ENCODE measurements at regions not wholly inside any gene's neighbourhood (a gene's known extent, or its start where the extent isn't known, plus 50 kb on each side); places are given as distances from the start of the nearest gene placed in this dataset.
"Not testable (repeated sequence)": the region's sequence is repeated elsewhere in the genome, so short reads cannot be mapped to it uniquely, and the experiment has no call there.

DNA sequence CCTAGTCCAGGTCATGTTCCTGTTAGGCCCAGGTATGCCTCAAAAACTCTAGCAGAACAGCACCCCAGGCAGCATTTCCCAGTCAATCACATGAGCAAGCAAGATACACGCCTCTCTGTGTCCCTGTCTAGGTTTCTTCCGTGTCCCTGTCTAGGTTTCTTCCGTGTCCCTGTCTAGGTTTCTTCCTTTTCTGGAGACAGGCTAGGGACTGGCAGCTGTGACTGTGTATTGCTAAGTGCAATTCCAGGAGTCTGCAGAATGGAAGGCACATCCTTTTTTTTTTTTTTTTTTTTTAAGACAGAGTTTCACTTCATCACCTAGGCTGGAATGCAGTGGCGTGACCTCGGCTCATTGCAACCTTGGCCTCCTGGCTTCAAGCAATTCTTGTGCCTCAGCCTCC is 77.6 kb downstream of the SETD4 start:
- DNase-seq: no peak

DNA sequence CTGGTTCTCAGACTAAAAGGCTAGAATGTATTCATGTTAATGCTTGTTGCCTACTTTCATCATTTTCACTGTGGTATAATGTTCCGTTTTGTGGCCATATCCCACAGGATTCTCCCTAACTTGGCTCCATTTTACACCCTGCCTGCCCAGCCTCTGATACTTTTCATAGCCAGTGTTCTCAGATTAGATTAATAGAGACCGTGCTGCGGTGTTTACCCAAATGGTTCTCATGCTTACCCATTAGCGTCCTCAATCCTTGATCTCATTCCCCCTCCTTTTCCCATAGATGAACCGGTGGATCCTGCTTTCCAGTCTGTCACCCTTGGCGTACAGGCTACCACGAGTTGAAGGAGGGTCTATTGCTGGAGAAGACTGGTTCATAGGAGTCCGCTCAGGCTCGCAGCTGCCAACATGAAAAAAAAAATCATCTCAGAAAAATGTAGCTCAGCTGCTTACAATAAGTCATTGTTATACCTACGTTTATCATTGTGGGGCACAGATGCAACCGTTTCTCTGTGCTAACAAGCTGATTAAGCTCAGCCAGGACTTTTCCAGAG is 78.7 kb downstream of the SETD4 start:
- DNase-seq: no peak

GRCh38 chr21:35980821-35981220 is 79.5 kb downstream of the SETD4 start:
- no peak for DNase-seq

DNA sequence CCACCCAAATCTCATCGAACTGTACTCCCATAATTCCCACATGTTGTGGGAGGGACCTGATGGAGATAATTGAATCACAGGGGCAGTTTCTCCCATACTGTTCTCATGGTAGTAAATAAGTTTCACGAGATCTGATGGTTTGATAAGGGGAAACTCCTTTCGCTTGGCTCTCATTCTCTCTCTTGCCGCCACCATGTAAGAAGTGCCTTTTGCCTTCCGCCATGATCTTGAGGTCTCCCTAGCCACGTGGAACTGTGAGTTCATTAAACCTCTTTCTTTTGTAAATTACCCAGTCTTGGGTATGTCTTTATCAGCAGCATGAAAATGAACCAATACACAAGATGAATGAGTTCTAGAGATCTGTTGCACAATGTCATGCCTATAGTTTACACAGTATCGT is 82.5 kb downstream of the SETD4 start:
- not testable (repeated sequence) for DNase-seq

DNA sequence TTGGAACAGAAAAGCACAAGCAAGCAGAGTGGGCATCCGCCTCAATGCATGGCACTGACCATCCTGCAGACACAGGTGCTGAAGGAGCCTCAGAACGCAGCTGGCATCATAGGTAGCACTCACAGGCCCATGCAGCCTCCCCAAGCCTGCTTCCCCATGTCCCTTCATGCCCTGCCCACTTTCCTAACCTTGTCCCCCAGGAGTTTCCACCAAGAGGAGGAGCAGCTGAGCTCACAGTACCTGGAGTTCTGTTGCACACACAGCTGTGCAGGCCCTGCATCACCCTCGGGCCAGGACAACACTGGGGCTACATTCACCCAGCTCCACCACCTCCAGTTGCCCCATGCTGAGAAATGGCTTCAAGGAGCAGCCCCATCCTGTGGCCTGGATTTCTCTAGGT is 83.4 kb downstream of the SETD4 start:
- no peak for DNase-seq

DNA sequence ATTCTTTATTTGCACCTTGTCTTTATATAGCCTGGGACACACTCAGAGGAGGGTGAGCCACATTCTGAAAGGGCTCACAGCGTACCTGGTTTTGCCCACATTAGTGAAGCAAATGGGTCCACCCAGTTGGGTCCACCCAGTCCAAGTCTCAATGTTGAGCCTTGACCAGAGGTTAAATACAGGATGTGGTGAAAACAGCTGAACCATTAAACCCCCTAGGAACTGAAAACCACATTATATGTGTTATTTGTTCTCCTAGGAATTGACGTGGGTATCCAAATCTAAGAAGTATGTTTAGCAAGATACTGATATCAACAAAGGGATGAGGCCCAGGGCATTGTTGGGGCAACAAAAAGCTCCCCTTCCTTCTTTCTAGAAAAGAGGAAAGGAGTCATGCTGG is 83.8 kb downstream of the SETD4 start:
- DNase-seq: no peak

GRCh38 chr21:35974775-35975174 is 85.6 kb downstream of the SETD4 start:
- no peak for DNase-seq

DNA sequence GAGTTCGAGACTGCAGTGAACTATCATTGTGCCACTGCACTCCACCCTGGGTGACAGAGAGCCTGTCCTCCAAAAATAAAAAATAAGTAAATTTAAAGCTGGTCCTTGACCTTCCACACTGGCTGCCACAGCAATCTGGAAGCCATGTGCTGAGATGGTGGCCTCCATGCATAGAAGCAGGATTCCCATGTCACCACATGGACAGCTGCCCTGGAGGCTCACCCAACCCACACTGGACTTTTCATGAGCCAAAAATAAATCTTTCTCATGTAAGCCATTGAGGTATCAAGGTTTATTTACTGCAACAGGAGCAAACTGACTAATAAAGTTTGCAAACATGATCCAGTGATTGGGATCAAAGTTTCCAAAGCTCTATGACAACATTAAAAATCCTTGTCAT is 88.5 kb downstream of the SETD4 start:
- DNase-seq: no peak

GRCh38 chr21:35969281-35969680 is 91.0 kb downstream of the SETD4 start:
- no peak for DNase-seq

- no peak for DNase-seq
Measured at GRCh38 chr21:35968564-35968963, 91.8 kb downstream of the SETD4 start.

- no peak for DNase-seq
Measured at GRCh38 chr21:35965699-35966098, 94.6 kb downstream of the SETD4 start.

DNA sequence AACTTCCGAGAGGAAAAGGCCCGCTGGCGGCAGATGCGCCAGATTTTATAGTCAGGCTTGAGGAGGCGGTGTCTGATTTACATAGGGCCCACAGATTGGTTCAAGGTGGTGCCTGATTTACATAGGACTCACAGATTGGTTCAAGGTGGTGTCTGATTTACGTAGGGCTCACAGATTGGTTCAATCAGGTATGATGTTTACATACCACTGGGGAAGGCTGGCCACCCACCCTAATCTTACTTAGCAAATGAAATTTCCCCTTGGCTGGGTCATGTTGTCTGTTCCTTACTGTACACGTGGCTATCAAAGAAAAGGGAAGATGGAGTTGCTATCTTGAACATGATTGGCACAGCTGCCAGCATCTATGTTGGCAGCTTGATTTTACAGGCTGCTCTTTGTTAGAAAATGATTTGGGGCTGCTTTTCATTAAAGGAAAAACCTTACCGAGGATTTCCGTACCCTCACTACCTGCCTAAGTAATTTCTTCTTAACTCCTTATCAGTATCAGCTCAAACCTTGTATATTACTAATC is 96.3 kb downstream of the SETD4 start:
- DNase-seq: no peak

DNA sequence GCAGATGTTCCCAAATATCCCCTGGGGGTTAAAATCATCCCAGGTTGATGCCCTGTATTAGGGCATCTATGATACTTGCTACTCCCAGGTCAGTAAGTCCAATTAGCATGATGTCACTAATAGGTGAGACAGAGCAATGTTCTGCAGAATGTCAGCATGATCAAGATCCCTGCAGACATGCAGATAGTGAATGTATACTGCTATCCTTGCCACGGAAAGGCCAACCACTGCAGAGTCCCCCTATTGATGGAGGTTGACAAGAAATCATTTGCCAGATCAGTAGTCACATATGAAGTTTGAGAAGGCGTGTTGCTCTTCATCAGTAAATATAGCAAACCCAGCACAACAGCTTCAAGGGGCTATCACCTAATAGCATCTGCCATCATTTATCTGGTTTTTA is 97.4 kb downstream of the SETD4 start:
- no peak for DNase-seq

DNA sequence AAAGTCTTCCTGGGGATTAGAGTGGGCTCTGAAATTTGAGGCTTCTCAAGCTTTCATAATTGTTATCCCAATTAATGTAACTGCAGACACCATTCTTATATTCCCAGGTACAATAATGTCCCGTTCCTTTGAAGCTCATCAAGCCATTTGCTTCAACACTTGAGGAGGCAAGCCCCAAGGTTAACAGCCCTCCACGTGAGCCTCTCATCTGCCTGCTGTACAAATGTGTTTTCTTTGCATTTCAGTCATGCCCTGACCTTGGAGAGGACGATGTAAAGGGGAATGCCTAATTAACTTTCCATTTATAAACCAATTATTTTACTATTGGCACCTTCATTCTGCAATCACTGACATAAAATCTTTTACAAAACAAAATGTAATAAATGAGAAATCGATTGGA is 106.3 kb downstream of the SETD4 start:
- DNase-seq: no peak

- no peak for DNase-seq
Measured at GRCh38 chr21:35953597-35953996, 106.7 kb downstream of the SETD4 start.

DNA sequence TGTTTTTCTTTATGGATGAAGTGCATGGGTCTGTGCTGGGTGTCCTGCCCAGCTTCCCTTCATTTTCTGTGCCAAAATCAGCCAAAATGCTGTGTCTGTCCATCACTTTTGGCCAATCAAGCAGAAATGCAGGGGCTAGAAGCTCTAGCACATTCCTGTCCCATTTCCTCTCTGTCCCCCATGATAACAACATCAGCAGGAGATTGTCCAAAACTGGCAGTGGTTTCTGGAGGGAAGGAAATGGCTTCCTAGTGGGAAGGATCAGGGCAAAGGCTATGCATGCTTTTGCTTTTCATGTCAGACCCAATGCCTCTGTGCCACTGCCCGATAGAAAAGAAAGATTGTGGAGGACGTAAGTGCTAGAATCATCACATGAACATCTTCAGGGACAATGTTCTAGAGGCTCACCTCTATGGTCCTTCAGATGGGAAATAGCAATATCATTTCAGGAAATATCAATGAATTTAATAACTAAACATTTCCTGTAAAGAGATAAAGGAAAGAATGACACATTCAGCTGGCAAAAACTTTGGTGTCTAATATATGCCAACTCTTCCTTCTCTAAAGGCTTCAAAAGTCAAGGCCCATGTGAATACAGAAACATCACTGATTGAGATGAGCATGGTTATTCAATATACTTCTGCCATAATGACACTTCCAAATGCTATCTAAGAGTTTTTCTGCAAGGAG is 107.5 kb downstream of the SETD4 start:
- no peak for DNase-seq

- DNase-seq: no peak
Measured at GRCh38 chr21:35948982-35949381, 111.3 kb downstream of the SETD4 start.

- no peak for DNase-seq
Measured at GRCh38 chr21:35945089-35945671, 115.1 kb downstream of the SETD4 start.

DNA sequence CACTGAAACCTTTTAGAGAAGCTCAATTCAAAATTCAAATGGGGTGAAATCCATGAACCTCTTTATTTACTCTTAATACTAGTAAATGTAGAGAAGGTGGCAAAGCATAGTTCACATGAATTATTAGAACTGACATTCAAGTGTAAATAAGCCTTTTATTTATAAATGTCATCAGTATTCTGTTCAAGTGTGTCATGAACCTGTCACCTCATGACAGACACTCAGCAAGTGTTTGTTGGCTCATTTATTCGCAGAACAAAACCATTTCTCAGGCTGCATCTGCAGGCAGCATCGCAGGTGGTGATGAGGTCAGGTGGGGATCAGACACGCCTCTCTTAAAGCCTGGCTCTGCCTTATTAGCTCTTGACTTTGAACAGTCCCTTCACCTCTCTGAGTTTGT is 116.6 kb downstream of the SETD4 start:
- no peak for DNase-seq

GRCh38 chr21:35942211-35943144 is 117.8 kb downstream of the SETD4 start:
- DNase-seq: no peak

GRCh38 chr21:35940074-35940927 is 120.0 kb downstream of the SETD4 start:
- peak; percentile 80 for DNase-seq

DNA sequence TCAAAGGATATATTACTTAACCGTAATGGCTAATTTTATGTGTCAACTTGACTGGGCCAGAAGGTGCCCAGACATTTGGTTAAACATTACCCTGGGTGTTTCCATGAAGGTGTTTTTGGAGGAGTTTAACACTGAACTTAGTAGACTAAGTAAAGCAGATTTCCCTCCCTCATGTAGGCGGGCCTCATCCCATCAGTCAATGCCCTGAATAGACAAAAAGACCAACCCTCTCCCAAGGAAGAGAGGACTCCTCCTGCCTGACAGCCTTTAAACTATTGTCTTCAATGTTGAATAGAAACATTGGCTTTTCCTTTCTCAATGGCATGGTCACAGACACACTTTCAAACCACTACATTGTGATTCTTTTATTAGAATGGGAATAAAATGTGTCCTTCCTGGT is 121.9 kb downstream of the SETD4 start:
- DNase-seq: no peak

Measured in inflammatory macrophage treated with lipopolysaccharide for 4 hours (primary cell).